ENCODE measurements at regions not wholly inside any gene's neighbourhood (a gene's known extent, or its start where the extent isn't known, plus 50 kb on each side); places are given as distances from the start of the nearest gene placed in this dataset.
A peak's percentile ranks its signal among the peaks of the same experiment; 100 is the strongest.

DNA sequence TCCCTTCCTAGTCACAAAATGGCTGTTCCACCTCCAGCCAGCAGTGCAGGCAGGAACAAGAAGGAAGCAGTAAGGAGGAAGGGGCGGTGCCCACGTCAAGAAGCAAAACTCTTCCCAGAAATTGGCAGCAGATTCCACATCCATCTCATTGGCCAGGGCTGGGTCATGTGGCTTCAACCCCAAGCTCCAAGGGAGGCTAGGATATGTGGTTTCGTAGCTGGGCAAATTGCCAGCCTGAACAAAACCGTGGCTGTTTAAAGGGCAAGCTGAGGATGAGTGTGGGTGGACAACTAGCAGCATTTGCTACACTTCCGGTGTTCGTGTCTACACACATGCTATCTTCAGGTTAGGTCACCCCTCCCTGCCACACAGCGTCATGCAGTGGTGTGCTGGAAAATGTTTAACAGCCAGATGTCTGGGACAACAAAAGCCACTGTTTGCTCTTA is 92.1 kb upstream of the MAP1B start:
- H3F3A ChIP-seq (ENCODE audit: control insufficient read depth, insufficient read depth) = no peaks in the 10 kb centered on the region
- no peaks in the 10 kb centered on the region for H3K27me3 ChIP-seq (ENCODE audit: control insufficient read depth, low read length)
- no peaks in the 10 kb centered on the region for H3K4me1 ChIP-seq (ENCODE audit: control insufficient read depth, low read length)
- H3K9me2 ChIP-seq (replicated peaks; ENCODE audit: control insufficient read depth, low read length) = no peaks in the 10 kb centered on the region
- no peaks in the 10 kb centered on the region for H4K20me1 ChIP-seq (ENCODE audit: control insufficient read depth, insufficient read depth, low read depth, low read length)
- no peak for TF ChIP-seq EZH2phosphoT487 (IDR thresholded peaks at IDR 0.05; ENCODE audit: borderline replicate concordance, low read length)
- TF ChIP-seq, protein P1, sequence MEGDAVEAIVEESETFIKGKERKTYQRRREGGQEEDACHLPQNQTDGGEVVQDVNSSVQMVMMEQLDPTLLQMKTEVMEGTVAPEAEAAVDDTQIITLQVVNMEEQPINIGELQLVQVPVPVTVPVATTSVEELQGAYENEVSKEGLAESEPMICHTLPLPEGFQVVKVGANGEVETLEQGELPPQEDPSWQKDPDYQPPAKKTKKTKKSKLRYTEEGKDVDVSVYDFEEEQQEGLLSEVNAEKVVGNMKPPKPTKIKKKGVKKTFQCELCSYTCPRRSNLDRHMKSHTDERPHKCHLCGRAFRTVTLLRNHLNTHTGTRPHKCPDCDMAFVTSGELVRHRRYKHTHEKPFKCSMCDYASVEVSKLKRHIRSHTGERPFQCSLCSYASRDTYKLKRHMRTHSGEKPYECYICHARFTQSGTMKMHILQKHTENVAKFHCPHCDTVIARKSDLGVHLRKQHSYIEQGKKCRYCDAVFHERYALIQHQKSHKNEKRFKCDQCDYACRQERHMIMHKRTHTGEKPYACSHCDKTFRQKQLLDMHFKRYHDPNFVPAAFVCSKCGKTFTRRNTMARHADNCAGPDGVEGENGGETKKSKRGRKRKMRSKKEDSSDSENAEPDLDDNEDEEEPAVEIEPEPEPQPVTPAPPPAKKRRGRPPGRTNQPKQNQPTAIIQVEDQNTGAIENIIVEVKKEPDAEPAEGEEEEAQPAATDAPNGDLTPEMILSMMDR (IDR thresholded peaks at IDR 0.05; ENCODE audit: low read depth, low read length, poor library complexity, severe bottlenecking) = no peak
- H3K27ac ChIP-seq (ENCODE audit: low read depth, low read length) = no peak overlapping the region
- no peaks in the 10 kb centered on the region for H3K36me3 ChIP-seq (ENCODE audit: control insufficient read depth, low read length)
- no peaks in the 10 kb centered on the region for H3K9me3 ChIP-seq (ENCODE audit: control insufficient read depth, insufficient read depth, low read length)
- no peak overlapping the region for H3K4me3 ChIP-seq (ENCODE audit: low read length)
- H3K4me2 ChIP-seq (ENCODE audit: low read length) = no peak overlapping the region
- no peaks in the 10 kb centered on the region for H3K79me2 ChIP-seq (ENCODE audit: control insufficient read depth, low read length)

DNA sequence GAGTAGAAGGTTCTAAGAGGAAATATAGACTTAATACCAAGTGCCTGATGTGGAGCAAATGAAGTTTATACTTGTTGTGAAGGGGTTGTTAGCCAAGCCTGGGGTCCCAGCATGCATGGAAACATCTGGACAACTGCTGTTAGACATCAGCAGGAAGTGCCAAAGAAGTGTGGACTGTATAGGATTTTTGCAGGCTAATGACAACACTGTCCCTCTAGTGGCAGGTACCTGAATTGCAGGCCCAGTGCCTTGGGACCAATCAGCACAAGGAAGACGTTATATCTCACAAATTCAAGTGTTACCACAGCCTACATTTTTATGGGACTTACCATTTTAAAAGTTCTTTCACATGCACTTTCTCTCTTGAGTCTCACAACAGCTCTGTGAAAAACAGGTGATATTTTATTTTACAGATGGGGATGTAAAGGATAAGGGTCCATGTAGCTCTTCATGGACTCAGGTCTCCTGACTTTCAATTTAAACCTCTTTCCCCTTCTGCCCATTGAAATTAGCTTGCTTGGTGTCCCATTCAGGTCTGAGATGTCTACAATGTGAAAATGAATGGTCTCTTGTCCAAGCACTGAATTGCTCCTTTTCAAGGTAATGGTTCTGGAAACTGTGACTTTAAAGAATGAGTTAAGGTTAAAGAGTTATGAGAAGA is 89.0 kb upstream of the MAP1B start:
- Histone ChIP-seq H3K36me3 (ENCODE audit: control insufficient read depth, low read length) (no peaks in the 10 kb centered on the region), H3K9me3 (ENCODE audit: control insufficient read depth, insufficient read depth, low read length) (no peaks in the 10 kb centered on the region), H4K20me1 (ENCODE audit: control insufficient read depth, insufficient read depth, low read depth, low read length) (no peaks in the 10 kb centered on the region), H3K9me2 (replicated peaks; ENCODE audit: control insufficient read depth, low read length) (no peaks in the 10 kb centered on the region), H3K27ac (ENCODE audit: low read depth, low read length) (no peak overlapping the region), H3K4me1 (ENCODE audit: control insufficient read depth, low read length) (no peaks in the 10 kb centered on the region), H3K79me2 (ENCODE audit: control insufficient read depth, low read length) (no peaks in the 10 kb centered on the region), H3K4me3 (ENCODE audit: low read length) (no peak overlapping the region), H3K4me2 (ENCODE audit: low read length) (no peak overlapping the region), H3F3A (ENCODE audit: control insufficient read depth, insufficient read depth) (no peaks in the 10 kb centered on the region), H3K27me3 (ENCODE audit: control insufficient read depth, low read length) (no peaks in the 10 kb centered on the region)
- TF ChIP-seq, protein P1 (IDR thresholded peaks at IDR 0.05; ENCODE audit: low read depth, low read length, poor library complexity, severe bottlenecking) = peak; percentile 96
- no peak for TF ChIP-seq EZH2phosphoT487 (IDR thresholded peaks at IDR 0.05; ENCODE audit: borderline replicate concordance, low read length)

DNA sequence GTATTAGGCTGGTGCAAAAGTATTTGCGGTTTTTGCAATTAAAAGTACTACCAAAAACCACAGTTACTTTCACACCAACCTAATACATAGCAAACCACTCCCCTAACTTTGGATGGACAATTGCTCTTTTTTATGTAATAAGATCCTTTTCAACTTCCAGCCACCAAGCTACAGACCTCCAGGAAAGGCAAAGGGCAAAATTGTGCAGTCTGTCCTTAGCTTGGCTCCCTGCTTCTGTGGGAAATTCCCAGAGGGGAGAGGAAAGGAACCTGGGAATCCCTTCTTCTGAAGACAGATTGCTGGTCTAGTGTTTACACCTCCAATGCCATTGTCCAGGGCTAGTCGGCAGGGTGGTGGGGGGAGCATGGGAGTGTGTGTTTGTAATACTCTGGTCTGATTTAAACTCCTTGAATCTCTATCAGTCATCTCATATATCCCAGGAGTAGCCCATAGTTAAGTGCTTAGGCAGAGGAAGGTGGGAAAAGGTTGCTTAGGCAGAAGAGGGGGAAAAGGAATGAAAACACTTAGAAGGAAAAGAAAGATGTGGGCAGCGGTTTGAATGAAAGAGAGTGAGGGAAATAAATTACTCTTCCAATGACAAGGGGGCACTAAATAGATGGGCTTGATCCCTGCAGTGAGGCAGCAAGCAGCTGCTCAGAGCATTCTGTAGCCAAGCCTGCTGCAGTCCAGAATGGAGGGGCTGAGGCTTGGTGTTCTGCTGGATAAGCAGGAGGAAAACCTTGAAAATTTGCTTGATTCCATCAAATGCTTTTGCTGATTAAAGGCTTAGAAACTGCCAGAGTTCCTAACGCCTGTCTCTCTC is 86.9 kb upstream of the MAP1B start:
- no peak for TF ChIP-seq EZH2phosphoT487 (IDR thresholded peaks at IDR 0.05; ENCODE audit: borderline replicate concordance, low read length)
- TF ChIP-seq, protein P1 (IDR thresholded peaks at IDR 0.05; ENCODE audit: low read depth, low read length, poor library complexity, severe bottlenecking) = no peak
- no peak overlapping the region for H3K4me3 ChIP-seq (ENCODE audit: low read length)
- no peak overlapping the region for H3K4me2 ChIP-seq (ENCODE audit: low read length)
- H3K36me3 ChIP-seq (ENCODE audit: control insufficient read depth, low read length) = no peaks in the 10 kb centered on the region
- H3K4me1 ChIP-seq (ENCODE audit: control insufficient read depth, low read length) = no peaks in the 10 kb centered on the region
- no peak overlapping the region for H3K27ac ChIP-seq (ENCODE audit: low read depth, low read length)
- no peaks in the 10 kb centered on the region for H3K9me3 ChIP-seq (ENCODE audit: control insufficient read depth, insufficient read depth, low read length)
- no peaks in the 10 kb centered on the region for H3F3A ChIP-seq (ENCODE audit: control insufficient read depth, insufficient read depth)
- H4K20me1 ChIP-seq (ENCODE audit: control insufficient read depth, insufficient read depth, low read depth, low read length) = no peaks in the 10 kb centered on the region
- no peaks in the 10 kb centered on the region for H3K27me3 ChIP-seq (ENCODE audit: control insufficient read depth, low read length)
- no peaks in the 10 kb centered on the region for H3K79me2 ChIP-seq (ENCODE audit: control insufficient read depth, low read length)
- no peaks in the 10 kb centered on the region for H3K9me2 ChIP-seq (replicated peaks; ENCODE audit: control insufficient read depth, low read length)

All from DOHH2 (cell line).